GM18907 (cell line): ENCODE measurements at regions not wholly inside any gene's neighbourhood (a gene's known extent, or its start where the extent isn't known, plus 50 kb on each side); places are given as distances from the start of the nearest gene placed in this dataset.

ENCODE experiments used
- ATAC-seq: cut with Tn5 transposase; IDR thresholded peaks from one replicate; pipeline ENCODE4 v1.9.1; 2021; ENCODE audit warnings: mild to moderate bottlenecking, moderate library complexity; ENCODE audit not compliant: unreplicated experiment

- no peak for ATAC-seq
Observed at GRCh38 chr2:217153510-217153909, 293.6 kb upstream of the TNP1 start.

- ATAC-seq = no peak
Observed at GRCh38 chr2:217152831-217153230, 293.0 kb upstream of the TNP1 start.

- no peak for ATAC-seq
Observed at GRCh38 chr2:217151509-217152206, 291.8 kb upstream of the TNP1 start.

GRCh38 chr2:217150236-217150635 is 290.4 kb upstream of the TNP1 start:
- no peak for ATAC-seq

GRCh38 chr2:217149087-217149660 is 289.3 kb upstream of the TNP1 start:
- ATAC-seq = no peak

GRCh38 chr2:217147818-217148217 is 288.0 kb upstream of the TNP1 start:
- no peak for ATAC-seq

- no peak for ATAC-seq
Observed at GRCh38 chr2:217146956-217147355, 287.1 kb upstream of the TNP1 start.

- no peak for ATAC-seq
Observed at GRCh38 chr2:217142649-217143266, 282.9 kb upstream of the TNP1 start.

GRCh38 chr2:217138284-217138683 is 278.4 kb upstream of the TNP1 start:
- ATAC-seq = no peak

GRCh38 chr2:217127744-217128143 is 267.9 kb upstream of the TNP1 start:
- ATAC-seq = no peak

GRCh38 chr2:217125014-217125413 is 265.1 kb upstream of the TNP1 start:
- ATAC-seq = no peak

- ATAC-seq = no peak
Observed at GRCh38 chr2:217124050-217124449, 264.2 kb upstream of the TNP1 start.

GRCh38 chr2:217121565-217121964 is 261.7 kb upstream of the TNP1 start:
- no peak for ATAC-seq

- ATAC-seq = no peak
Observed at GRCh38 chr2:217120429-217120828, 260.6 kb upstream of the TNP1 start.

- ATAC-seq = no peak
Observed at GRCh38 chr2:217118559-217119284, 258.9 kb upstream of the TNP1 start.

- ATAC-seq = no peak
Observed at GRCh38 chr2:217117523-217117922, 257.7 kb upstream of the TNP1 start.

- ATAC-seq = no peak
Observed at GRCh38 chr2:217116610-217117009, 256.7 kb upstream of the TNP1 start.

- ATAC-seq = no peak
Observed at GRCh38 chr2:217114117-217114516, 254.3 kb upstream of the TNP1 start.

- ATAC-seq = no peak
Observed at GRCh38 chr2:217113491-217113890, 253.6 kb upstream of the TNP1 start.

- ATAC-seq = no peak
Observed at GRCh38 chr2:217110550-217110949, 250.7 kb upstream of the TNP1 start.

- no peak for ATAC-seq
Observed at GRCh38 chr2:217108575-217109027, 248.7 kb upstream of the TNP1 start.

- ATAC-seq = no peak
Observed at GRCh38 chr2:217108086-217108485, 248.2 kb upstream of the TNP1 start.
